ENCODE measurements at regions not wholly inside any gene's neighbourhood (a gene's known extent, or its start where the extent isn't known, plus 50 kb on each side); places are given as distances from the start of the nearest gene placed in this dataset.

DNA sequence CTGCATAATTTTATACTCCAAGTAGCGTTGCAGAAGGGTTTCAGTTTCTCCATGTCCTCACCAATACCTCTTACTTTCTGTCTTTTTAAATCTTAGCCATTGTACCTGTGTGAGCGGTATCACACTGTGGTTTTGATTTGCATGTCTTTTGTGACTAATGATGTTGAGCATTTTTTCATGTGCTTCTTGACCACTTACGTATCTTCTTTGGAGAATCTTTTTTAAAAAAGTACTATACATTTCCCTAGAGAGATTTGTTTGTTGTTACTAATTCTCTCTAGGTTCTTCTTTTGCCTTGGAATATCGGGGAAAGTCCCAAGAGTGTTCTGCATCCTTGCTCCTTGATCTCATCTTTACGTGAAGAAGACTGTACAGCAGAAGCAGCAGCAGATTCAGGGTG is 81.8 kb upstream of the WARS2 start:
- TF ChIP-seq, protein P1, sequence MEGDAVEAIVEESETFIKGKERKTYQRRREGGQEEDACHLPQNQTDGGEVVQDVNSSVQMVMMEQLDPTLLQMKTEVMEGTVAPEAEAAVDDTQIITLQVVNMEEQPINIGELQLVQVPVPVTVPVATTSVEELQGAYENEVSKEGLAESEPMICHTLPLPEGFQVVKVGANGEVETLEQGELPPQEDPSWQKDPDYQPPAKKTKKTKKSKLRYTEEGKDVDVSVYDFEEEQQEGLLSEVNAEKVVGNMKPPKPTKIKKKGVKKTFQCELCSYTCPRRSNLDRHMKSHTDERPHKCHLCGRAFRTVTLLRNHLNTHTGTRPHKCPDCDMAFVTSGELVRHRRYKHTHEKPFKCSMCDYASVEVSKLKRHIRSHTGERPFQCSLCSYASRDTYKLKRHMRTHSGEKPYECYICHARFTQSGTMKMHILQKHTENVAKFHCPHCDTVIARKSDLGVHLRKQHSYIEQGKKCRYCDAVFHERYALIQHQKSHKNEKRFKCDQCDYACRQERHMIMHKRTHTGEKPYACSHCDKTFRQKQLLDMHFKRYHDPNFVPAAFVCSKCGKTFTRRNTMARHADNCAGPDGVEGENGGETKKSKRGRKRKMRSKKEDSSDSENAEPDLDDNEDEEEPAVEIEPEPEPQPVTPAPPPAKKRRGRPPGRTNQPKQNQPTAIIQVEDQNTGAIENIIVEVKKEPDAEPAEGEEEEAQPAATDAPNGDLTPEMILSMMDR (IDR thresholded peaks at IDR 0.05; ENCODE audit: low read length), result no peak
- TF ChIP-seq EZH2 (IDR thresholded peaks at IDR 0.05; ENCODE audit: borderline replicate concordance, low read length), result no peak
